ENCODE measurements at regions not wholly inside any gene's neighbourhood (a gene's known extent, or its start where the extent isn't known, plus 50 kb on each side); places are given as distances from the start of the nearest gene placed in this dataset.
A peak's percentile ranks its signal among the peaks of the same experiment; 100 is the strongest.

GRCh38 chr6:82608781-82609180 lies 245.2 kb downstream of the TPBG start:
- no peak for TF ChIP-seq CTCF (IDR thresholded peaks at IDR 0.05; ENCODE audit: insufficient read depth, low read length, severe bottlenecking)
- no peak for DNase-seq (ENCODE audit: low read depth)
- no peaks in the 10 kb centered on the region for H3K27me3 ChIP-seq (ENCODE audit: control insufficient read depth, insufficient read depth, low read length)

GRCh38 chr6:82611751-82612150 lies 248.1 kb downstream of the TPBG start:
- H3K27me3 ChIP-seq (ENCODE audit: control insufficient read depth, insufficient read depth, low read length): no peaks in the 10 kb centered on the region
- DNase-seq (ENCODE audit: low read depth) (no peak), FAIRE-seq (no peak)
- no peaks in the 10 kb centered on the region for H3K36me3 ChIP-seq (ENCODE audit: control insufficient read depth, insufficient read depth, low read length)
- H3K4me3 ChIP-seq (ENCODE audit: low read depth, low read length): no peak overlapping the region
- TF ChIP-seq CTCF (IDR thresholded peaks at IDR 0.05; ENCODE audit: insufficient read depth, low read length, severe bottlenecking): no peak

More at GRCh38 chr6:82608781-82609180, 245.2 kb downstream of the TPBG start:
- H3K4me3 ChIP-seq (ENCODE audit: low read depth, low read length): no peak overlapping the region
- no peaks in the 10 kb centered on the region for H3K36me3 ChIP-seq (ENCODE audit: control insufficient read depth, insufficient read depth, low read length)
- no peak for FAIRE-seq

GRCh38 chr6:82612475-82613039 lies 248.9 kb downstream of the TPBG start:
- FAIRE-seq (no peak), DNase-seq (ENCODE audit: low read depth) (no peak)
- H3K27me3 ChIP-seq (ENCODE audit: control insufficient read depth, insufficient read depth, low read length): no peaks in the 10 kb centered on the region
- no peak for TF ChIP-seq CTCF (IDR thresholded peaks at IDR 0.05; ENCODE audit: insufficient read depth, low read length, severe bottlenecking)
- H3K36me3 ChIP-seq (ENCODE audit: control insufficient read depth, insufficient read depth, low read length): no peaks in the 10 kb centered on the region
- H3K4me3 ChIP-seq (ENCODE audit: low read depth, low read length): no peak overlapping the region

GRCh38 chr6:82614518-82614917 lies 250.9 kb downstream of the TPBG start:
- Histone ChIP-seq H3K27me3 (ENCODE audit: control insufficient read depth, insufficient read depth, low read length) (no peaks in the 10 kb centered on the region), H3K4me3 (ENCODE audit: low read depth, low read length) (no peak overlapping the region), H3K36me3 (ENCODE audit: control insufficient read depth, insufficient read depth, low read length) (no peaks in the 10 kb centered on the region)
- DNase-seq (ENCODE audit: low read depth): no peak
- no peak for TF ChIP-seq CTCF (IDR thresholded peaks at IDR 0.05; ENCODE audit: insufficient read depth, low read length, severe bottlenecking)
- peak; percentile 92 for FAIRE-seq

- DNase-seq (ENCODE audit: low read depth): no peak
- H3K4me3 ChIP-seq (ENCODE audit: low read depth, low read length): no peak overlapping the region
- no peaks in the 10 kb centered on the region for H3K27me3 ChIP-seq (ENCODE audit: control insufficient read depth, insufficient read depth, low read length)
- peak; percentile 5 for TF ChIP-seq CTCF (IDR thresholded peaks at IDR 0.05; ENCODE audit: insufficient read depth, low read length, severe bottlenecking)
- H3K36me3 ChIP-seq (ENCODE audit: control insufficient read depth, insufficient read depth, low read length): no peaks in the 10 kb centered on the region
- no peak for FAIRE-seq
Measured at GRCh38 chr6:82616386-82617028, 252.9 kb downstream of the TPBG start.

- H3K4me3 ChIP-seq (ENCODE audit: low read depth, low read length): no peak overlapping the region
- FAIRE-seq (no peak), DNase-seq (ENCODE audit: low read depth) (no peak)
- no peaks in the 10 kb centered on the region for H3K36me3 ChIP-seq (ENCODE audit: control insufficient read depth, insufficient read depth, low read length)
- TF ChIP-seq CTCF (IDR thresholded peaks at IDR 0.05; ENCODE audit: insufficient read depth, low read length, severe bottlenecking): no peak
- H3K27me3 ChIP-seq (ENCODE audit: control insufficient read depth, insufficient read depth, low read length): no peaks in the 10 kb centered on the region
Measured at GRCh38 chr6:82617648-82618047, 254.0 kb downstream of the TPBG start.
